HG03159 (cell line): ENCODE measurements at regions not wholly inside any gene's neighbourhood (a gene's known extent, or its start where the extent isn't known, plus 50 kb on each side); places are given as distances from the start of the nearest gene placed in this dataset.

Experiments
- ATAC-seq: cut with Tn5 transposase; IDR thresholded peaks from one replicate; pipeline ENCODE4 v1.9.1; 2021; ENCODE audit warnings: mild to moderate bottlenecking, moderate library complexity; ENCODE audit not compliant: unreplicated experiment

GRCh38 chr5:171509467-171509866 lies 90.0 kb downstream of the FGF18 start:
- no peak for ATAC-seq

- no peak for ATAC-seq
Measured at GRCh38 chr5:171512397-171512796, 93.0 kb downstream of the FGF18 start.

GRCh38 chr5:171513591-171513990 lies 94.1 kb downstream of the FGF18 start:
- ATAC-seq: no peak

- no peak for ATAC-seq
Measured at GRCh38 chr5:171518916-171519315, 99.5 kb downstream of the FGF18 start.

GRCh38 chr5:171520300-171521174 lies 101.1 kb downstream of the FGF18 start:
- ATAC-seq: no peak

- ATAC-seq: no peak
Measured at GRCh38 chr5:171521219-171521633, 101.8 kb downstream of the FGF18 start.

GRCh38 chr5:171521679-171522078 lies 102.2 kb downstream of the FGF18 start:
- no peak for ATAC-seq

GRCh38 chr5:171523781-171524180 lies 104.3 kb downstream of the FGF18 start:
- ATAC-seq: no peak

- no peak for ATAC-seq
Measured at GRCh38 chr5:171524466-171524865, 105.0 kb downstream of the FGF18 start.

- no peak for ATAC-seq
Measured at GRCh38 chr5:171525085-171525484, 105.6 kb downstream of the FGF18 start.

GRCh38 chr5:171528036-171528435 lies 108.6 kb downstream of the FGF18 start:
- ATAC-seq: no peak

- no peak for ATAC-seq
Measured at GRCh38 chr5:171528865-171529614, 109.6 kb downstream of the FGF18 start.

GRCh38 chr5:171531638-171532037 lies 112.2 kb downstream of the FGF18 start:
- no peak for ATAC-seq

GRCh38 chr5:171533153-171533552 lies 113.7 kb downstream of the FGF18 start:
- no peak for ATAC-seq

- no peak for ATAC-seq
Measured at GRCh38 chr5:171534043-171534895, 114.8 kb downstream of the FGF18 start.

GRCh38 chr5:171535162-171535561 lies 115.7 kb downstream of the FGF18 start:
- no peak for ATAC-seq

GRCh38 chr5:171537070-171537849 lies 117.8 kb downstream of the FGF18 start:
- no peak for ATAC-seq

GRCh38 chr5:171537923-171538537 lies 118.6 kb downstream of the FGF18 start:
- no peak for ATAC-seq

GRCh38 chr5:171538681-171539080 lies 119.2 kb downstream of the FGF18 start:
- no peak for ATAC-seq

- no peak for ATAC-seq
Measured at GRCh38 chr5:171540865-171541264, 121.4 kb downstream of the FGF18 start.
